GM21423 (cell line): ENCODE measurements at regions not wholly inside any gene's neighbourhood (a gene's known extent, or its start where the extent isn't known, plus 50 kb on each side); places are given as distances from the start of the nearest gene placed in this dataset.

Experiments
- ATAC-seq: cut with Tn5 transposase; IDR thresholded peaks from one replicate; pipeline ENCODE4 v1.9.1; 2021; ENCODE audit warnings: mild to moderate bottlenecking, moderate library complexity; ENCODE audit not compliant: unreplicated experiment

DNA sequence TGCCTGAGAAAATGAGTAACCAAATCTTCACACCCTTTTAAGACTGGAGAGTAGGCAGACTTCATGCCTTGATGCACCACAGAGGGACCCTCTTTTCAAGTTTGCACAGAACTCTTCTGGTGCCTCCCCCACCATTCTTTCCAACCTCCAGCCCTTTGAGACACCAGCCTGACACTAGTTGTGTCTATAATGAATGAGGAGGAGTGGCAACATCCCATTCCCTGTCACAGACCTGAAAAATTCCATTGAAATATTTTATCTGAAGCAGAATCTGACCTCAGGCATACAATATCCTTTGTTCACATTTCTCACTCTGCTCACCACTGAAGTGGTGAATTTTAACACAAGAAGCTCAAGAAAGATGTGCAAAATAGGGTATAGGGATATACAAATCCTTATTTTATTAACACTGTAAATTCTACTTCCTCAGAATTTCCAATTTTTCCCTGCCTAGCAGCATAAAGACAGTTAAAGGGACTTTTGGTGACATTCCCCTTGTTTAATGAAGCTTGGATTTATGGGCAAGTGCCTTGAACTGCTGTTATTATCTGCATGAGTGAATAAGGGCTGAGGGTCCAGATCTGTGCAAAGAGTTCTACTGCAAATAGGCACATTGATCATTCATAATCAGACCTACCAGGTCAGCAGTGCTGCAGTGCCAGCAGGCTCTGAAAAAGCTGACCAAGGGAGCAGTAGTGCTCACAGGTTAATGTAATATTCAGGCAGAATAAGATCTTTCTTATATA, 149.9 kb upstream of the PAQR3 start:
- ATAC-seq: no peak

DNA sequence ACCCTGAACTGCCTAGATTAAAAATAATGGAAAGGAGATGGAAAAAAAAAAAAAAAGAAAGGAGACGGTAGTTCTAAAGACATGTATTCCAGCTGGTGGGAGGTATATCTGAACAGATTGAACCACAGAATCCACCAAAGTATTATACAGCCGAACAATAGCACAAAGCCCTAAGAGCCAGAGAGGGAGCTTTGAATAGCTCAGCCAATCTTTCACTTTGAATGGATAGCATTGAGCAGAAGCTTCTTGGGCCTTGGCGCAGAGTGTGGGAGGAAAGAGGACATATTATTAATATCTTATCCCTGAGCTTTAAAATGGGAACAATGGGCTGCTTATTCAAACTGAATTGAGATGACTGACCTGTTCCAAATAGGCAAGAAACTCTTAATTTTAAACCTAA, 147.8 kb upstream of the PAQR3 start:
- no peak for ATAC-seq

DNA sequence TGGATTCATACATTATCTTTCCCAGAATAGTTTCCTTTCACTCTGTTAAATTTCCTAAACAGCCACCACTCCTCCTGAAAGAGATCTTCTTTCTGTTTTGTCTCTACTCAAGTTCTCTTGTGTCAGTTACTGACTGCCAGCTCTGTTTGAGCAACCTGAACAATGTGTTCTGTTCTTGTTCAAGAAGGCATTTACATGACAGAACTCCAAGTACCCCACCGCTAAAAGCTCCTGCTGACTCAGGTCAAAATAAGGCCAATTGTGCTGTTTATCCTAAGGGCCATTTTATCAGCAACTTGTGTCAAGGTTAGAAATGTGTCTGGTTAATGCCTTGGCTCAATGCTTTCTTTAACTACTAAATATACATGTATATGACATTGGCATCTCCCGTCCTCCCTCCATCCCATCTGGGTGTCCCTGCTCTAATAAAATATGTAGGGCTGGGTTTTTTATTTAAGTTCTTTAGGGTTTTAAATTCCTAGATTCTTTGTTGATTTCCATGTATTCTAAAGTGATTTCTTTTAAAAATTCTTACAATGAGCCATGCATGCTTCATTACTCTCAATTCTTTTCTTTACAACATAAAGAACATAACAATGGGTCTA, 144.3 kb upstream of the PAQR3 start:
- no peak for ATAC-seq

DNA sequence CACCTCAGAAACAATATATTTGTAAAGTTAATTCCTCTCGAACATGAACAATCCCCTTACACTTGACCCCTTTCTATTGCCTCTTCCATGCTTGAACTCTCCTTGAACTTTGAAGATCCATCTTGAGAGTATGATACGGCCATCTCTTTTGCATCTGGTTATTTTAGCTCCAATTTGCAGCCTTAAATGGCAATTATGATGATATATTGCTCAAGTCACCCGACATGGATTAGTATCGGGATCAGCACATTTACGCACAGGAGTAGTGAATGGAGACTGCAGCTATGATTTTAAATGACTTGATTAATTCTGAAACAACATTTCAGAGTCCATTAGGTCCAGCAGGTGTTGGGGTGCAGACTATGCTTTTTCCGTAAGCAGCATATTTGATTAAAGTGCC, 143.8 kb upstream of the PAQR3 start:
- no peak for ATAC-seq

DNA sequence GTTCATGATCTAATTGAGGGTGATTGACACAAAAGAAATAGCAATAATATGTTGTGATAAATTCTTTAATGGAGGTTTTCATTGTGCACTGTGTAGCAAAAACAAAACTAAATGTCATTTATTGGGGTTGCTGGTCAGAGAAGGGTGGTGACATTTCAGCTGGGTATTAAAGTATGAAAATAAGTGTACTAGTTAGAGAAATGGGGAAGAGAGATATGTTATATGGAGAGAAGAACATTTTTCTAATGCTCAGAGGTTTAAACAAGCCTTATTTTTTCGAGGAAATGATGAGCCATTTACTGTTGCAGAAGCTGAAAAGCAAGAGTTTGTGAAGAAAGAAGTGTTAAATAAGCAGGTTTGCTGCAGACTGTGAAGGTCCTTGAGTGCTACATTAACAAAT, 142.7 kb upstream of the PAQR3 start:
- ATAC-seq: no peak

DNA sequence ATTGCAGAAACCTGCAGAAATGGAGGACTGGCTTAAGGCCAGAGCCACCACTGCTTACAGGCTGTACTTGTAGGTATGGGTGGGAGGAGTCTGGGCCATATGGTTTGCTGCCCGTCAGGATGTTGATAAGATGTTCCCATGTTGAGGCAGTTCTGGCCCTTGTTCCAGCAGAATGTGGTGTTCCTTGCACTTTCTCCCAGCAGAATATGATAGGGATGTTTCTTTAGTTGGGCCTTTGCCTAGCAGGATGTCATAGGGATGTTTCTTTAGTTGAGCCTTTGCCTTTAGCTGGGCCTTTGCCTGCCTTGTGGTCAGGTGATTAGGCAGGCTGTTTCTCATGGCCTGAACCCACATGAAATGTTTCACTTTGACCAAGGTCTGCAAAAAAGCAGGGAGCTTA, 139.1 kb upstream of the PAQR3 start:
- no peak for ATAC-seq

DNA sequence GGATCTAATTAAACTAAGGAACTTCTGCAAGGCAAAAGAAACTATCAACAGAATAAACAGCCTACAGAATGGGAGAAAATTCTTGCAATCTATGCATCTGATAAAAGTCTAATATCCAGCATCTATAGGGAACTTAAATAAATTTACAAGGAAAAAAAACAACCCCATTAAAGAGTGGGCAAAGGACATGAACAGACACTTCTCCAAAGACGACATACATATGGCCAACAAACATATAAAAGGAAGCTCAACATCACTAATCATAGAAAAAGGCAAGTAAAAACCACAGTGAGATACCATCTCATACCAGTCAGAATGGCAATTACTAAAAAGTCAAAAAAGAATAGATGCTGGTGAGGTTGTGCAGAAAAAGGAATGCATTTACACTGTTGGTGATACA, 134.8 kb upstream of the PAQR3 start:
- no peak for ATAC-seq

DNA sequence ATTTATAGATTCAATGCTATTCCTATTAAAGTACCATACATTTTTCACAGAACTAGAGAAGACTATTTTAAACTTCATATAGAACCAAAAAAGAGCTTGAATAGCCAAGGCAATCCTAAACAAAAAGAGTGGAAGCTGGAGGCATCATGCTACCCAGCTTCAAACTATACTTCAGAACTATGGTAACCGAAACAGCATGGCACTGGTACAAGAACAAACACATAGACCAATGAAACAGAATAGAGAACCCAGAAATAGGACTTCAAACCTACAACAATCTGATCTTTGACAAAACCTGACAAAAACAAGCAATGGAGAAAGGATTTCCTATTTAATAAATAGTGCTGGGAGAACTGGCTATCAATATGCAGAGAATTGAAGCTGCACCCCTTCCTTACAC, 134.2 kb upstream of the PAQR3 start:
- ATAC-seq: no peak

DNA sequence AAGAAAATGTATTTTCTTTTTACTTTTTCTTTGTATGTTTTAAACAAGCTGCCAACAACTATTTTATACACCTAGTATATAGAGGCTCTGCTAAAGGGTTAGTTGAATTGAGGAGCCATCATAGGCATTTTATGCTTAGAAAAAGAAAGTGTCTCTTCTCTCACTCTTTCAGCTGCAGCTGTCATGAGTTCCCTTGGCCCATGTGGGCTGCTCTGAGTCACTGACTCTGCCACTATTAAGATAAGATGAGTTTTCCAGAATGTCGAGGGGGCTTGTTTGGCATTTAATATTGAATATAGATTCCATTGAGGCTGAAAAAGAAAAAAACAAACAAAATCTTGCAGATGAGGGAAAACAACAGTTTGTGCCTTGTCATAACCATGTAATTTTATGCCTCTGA, 126.0 kb upstream of the PAQR3 start:
- no peak for ATAC-seq

DNA sequence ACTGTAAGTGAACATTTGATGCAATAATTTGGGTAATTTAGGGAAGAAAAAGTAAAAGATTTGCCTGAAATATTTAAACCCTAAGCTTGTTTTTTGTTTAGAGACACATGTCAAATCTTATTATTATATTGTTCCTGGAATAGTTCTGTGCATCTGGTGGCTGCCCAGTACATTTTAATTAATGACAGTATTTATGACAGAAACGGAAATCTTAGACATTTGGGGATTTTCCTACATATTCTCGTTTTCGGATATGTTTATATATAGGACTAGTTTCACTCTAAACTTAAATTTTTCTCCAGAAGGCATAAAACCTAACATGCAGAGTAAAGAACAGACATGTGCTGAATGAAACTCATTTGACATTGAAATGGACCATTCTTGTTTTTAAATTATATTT, 125.6 kb upstream of the PAQR3 start:
- no peak for ATAC-seq

DNA sequence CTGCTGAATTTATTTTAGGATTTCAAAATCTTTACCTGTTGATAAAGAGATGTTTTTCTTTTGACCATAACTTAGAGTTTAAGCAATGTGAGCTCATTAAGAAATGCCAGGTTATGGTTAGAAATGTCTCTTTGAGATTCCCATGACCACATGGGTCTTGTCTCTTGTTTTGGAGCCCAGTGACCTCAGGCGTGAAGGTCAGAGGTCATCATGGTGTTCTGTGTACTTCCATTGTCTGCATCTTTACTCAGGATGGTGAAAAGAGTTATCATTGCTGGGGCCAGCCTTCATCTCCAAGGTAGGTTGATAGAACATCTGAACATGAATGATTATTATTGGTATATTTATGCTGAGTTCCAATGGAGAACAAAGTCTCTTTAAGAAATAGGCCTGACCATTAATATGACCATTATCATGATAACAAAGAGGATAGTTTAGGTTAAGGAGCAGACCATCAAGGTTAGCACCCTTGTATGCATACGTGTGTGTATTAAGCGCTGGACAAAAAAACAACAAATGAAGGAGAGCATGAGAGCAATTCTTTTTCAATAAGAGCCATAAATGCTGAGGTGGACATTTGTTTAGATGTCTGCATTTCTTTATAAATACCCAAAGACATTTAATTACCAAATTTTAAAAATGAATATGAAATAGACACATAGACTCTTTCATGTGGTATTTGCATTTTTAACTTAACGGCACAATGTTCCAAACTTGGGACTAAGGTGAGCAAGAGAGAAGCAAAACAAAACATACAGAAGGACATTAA, 120.6 kb upstream of the PAQR3 start:
- no peak for ATAC-seq

DNA sequence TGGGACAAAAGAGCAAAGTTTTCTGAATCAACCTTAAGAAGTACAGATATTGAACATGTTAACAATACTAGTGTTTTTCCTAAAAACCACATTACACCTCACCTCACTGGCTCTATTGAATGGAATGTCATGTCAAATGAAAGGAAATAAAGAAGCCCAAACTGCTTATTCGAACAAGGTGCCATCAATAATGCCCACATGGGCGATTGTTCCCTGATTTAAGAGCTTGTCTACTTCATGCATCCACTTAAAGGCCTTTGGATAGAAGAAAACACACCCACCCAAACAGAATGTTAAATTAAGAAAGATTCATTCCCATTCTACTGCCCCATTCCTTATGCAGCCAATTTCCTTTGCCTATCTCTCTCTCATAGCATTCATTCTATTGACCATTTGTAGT, 118.5 kb upstream of the PAQR3 start:
- no peak for ATAC-seq

DNA sequence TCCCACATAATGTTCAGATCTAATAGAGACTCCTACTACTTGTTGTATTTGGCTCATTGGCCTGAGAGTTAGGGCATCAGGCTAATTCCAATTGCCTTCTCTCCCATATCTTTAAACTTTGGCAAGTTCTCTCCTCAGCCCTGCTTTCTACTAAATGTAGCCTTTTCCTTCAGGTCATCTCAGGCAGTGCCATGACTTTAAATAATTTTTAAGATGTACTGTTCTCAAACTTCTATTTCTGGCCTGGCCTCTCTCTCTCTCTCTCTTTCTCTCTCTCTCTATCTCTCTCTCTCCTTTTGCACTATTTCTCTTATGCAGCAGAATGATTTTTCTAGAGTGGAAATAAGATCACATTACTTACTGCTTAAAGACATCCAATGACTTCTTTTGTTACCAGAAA, 114.5 kb upstream of the PAQR3 start:
- no peak for ATAC-seq

DNA sequence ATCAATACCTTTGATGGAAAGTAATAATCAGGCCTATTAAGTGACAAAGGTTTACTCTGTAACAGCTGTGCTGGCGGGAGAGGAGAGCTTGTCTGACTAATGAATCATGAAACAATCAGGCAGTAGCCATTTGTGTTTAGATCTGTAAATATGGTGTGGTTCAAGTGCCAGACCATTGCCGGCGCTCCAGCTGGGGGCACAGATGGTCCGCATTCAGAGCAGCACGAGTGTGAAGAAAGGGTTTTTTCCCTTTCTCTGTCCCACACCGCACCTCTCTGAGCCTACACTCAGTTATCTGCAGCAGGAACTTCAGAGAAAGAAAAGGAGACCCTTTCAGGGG, 111.3 kb upstream of the PAQR3 start:
- ATAC-seq: no peak

DNA sequence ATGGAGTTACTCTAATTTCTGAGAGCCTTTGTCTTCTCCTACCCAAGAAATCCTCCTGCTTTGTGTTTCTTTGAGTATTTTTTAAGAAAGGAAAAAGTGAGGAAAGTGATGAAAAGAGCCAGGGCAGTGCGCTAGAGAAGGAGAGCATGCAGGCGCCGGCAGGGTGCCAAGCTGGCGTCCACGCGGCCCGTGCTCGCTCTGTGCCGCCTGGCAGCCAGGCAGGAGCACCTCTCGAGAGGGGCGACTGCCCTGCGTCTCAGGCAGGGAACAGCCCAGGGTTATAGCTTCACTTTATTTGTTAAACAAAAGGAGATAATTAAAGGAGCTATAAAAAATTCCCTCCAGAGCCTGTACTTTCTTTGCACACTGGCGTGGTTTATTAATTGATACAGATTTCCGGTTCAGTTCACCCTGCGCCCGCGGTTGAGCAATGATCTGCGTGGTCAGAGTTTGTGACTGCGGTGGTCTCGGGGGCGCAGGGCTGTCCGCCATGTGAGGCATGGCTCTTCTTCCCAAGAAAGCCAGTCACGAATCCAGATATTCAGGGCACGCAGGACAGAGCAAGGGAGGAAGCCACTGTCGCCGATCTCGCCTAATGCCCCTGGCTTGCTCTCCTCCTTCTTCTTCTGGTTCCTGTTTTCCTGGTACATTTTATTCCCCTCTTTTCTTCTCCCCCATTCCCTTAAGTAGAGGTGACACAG, 110.8 kb upstream of the PAQR3 start:
- ATAC-seq: no peak

DNA sequence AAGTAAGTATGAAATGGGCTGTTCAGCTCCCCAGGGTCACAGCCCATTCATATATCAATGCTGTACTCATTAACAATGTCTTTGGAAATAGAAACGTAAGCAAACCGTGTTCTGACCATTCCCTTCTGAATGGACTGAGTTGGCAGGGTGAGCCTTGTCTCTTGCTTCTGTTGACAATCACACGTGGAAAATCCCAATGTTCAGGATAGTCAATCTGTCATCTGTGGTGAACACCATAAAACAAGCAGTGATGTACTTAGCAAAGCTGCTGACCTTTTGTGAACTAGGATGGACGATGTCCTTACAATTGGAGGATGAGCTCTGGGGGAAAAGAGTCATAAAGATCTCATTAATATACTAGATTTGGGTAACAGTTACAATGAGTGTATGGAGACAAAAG, 109.6 kb upstream of the PAQR3 start:
- ATAC-seq: no peak

DNA sequence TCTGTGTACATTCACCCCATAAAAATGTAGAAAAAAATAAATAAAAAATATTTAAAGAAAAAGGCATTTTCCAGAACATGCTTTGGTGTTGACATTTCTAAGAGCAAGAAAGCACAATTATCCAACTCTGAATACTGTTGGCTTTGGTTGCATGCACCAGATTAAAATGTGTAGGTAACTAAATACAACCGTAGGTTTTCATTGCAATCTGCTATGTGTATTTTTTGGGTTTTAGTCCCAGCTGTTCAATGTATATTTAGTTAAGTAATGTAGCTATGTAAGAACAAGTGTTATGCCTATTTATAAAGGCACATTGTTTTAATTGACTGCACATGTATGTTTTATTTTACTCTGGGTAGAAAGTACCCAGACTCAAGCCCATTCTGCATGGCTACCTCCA, 108.1 kb upstream of the PAQR3 start:
- no peak for ATAC-seq

DNA sequence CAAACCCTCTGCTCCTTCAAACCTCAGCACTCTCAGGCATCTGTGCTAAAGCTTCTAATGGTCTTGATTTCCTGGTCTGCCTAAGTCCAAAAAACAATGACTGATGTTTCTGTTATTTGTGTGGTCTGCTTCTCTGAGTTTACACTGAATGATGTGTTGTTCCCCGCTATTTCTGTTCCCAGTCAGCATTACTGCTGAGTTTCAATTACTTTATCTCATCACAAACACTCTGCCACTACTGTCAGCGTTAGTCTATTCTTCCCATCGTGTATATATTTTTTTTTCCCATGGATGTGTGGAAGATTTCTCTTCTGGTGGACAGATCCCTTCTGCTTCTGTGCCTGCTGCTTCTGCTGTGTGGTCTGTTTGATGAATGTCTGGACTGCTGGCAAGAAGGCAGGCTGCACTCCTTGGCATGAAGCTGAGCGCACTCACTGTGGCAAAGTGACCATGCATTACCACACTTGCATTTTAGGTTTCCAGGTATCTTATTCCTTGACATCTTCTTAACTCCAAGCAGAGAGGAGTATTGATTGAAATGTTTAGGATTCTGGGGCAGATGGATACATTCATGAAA, 106.9 kb upstream of the PAQR3 start:
- ATAC-seq: no peak

DNA sequence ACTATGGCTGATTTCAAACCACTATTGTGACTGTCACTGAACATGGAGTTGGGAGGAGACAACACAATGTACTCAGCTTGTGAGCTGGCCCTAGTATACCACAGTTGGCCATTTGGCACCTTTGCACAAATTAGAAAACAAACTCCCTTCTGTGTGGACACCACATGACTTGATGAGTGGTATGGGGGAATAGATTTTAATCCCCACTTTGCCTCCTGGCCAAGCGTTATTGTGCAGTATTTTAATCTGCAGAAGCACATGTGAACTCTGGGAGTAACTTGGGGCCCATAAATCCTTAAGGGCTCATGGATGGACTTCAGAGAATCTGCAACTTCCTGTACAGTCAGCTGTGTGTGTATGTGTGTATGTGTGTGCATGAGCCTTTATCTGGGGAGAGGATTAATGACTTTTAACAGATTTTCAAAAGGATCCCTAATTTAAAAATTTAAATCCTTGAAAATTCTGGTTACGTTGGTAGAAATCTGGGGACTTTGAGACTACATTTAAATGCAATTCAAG, 105.0 kb upstream of the PAQR3 start:
- ATAC-seq: no peak

DNA sequence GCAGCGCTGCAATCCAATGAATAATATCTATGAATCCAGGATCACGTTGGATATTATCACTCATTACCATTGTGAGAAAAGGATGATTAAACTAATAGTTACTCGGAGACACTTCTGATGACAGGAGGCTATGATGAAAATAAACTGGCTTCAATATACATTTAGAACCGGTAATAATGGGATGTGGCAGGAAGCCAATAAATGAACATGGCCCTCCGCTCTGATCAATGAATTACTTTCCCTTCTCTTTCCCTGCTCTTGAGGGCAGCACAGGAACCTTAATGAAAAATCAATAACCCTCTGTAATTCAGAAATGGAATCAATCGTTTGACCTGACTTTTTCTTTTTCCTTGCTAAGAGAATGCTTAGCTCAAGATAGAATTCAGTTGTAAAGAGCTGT, 103.9 kb upstream of the PAQR3 start:
- no peak for ATAC-seq

DNA sequence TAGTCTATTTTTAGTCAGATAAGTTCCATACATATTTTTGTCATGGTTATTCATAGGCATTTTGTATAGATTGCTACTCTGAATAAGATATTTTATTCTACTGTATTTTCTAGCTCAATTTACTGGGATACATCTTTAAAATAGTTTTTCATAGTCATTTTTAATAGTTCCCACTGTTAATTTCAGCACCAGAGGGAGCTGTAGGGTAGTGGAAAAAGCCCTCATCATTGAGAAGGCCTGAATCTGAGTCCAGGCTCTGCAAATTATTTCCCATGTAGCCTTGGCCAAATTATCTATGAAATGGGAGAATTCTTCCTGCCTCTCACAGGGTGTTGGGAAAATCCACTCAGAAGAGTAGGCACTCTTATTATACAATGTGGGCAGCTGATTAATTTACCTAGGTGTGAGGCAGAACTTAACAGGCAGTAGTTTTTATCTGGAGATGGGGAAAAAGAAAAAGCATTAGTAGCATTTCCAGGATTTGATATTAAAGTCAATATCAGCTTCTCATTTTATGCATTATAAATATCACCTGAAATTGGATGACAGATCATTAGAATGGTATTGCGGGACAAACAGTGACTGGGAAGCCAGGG, 102.9 kb upstream of the PAQR3 start:
- ATAC-seq: no peak
